ENCODE measurements at regions not wholly inside any gene's neighbourhood (a gene's known extent, or its start where the extent isn't known, plus 50 kb on each side); places are given as distances from the start of the nearest gene placed in this dataset.

DNA sequence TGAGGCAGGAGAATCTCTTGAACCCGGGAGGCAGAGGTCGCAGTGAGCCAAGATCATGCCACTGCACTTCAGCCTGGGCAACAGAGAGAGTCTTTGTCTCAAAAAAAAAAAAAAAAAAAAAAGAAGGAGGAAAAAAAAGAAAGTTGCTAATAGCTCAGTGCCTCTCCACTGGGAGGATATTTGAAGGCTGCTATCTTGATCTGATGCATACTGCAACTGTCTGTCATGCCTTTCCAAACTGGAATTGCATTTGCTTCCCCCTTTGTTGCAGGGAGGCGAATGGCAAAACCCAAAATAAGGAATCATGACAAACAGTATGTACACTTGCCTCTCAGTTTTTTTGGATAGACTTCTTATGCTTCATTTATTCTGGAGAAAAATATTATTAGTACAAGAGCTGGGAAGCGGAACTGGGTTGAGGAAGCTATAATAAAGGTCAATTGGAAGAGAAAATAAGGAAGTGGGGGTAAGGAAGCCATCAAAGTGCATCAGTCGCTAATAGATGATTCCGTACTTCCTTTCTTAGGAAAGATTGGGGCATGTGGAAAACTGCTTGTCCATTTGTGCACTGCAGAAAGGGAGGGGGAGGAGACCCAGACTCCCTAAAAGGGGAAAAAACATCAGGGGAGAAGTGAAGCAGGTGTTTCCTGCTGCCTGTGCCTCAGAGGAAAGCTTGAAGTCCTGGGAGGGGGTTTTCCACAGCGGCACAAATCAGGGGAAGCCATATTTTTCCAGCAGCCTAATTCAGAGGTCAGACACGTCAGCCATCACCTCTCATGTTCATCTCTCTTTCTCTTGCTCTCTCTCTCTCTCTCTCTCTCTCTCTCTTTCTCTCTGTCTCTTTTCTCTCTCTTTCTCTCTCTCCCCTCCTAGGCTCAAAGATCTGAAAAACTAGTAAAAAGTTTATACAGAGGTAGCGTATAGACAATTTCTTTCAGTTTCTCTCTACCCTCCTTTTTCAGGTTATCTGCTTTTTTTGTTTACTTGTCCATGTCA is 301.4 kb upstream of the TNP1 start:
- H3K4me1 ChIP-seq = peaks cover 0 to 6% (median 0%) of the 10 kb centered on the region in 3 donors
- H3K36me3 ChIP-seq = no peaks in the 10 kb centered on the region
- no peak for DNase-seq
- no peaks in the 10 kb centered on the region for H3K9me3 ChIP-seq
- WGBS, 2 donors = 49 to 75% methylated on average over 9 of the region's 9 CpGs
- H3K27me3 ChIP-seq = peaks cover 0 to 18% (median 0%) of the 10 kb centered on the region in 4 donors
- TF ChIP-seq, protein P1, sequence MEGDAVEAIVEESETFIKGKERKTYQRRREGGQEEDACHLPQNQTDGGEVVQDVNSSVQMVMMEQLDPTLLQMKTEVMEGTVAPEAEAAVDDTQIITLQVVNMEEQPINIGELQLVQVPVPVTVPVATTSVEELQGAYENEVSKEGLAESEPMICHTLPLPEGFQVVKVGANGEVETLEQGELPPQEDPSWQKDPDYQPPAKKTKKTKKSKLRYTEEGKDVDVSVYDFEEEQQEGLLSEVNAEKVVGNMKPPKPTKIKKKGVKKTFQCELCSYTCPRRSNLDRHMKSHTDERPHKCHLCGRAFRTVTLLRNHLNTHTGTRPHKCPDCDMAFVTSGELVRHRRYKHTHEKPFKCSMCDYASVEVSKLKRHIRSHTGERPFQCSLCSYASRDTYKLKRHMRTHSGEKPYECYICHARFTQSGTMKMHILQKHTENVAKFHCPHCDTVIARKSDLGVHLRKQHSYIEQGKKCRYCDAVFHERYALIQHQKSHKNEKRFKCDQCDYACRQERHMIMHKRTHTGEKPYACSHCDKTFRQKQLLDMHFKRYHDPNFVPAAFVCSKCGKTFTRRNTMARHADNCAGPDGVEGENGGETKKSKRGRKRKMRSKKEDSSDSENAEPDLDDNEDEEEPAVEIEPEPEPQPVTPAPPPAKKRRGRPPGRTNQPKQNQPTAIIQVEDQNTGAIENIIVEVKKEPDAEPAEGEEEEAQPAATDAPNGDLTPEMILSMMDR (IDR thresholded peaks at IDR 0.05) = no peak
- TF ChIP-seq POLR2A (IDR thresholded peaks at IDR 0.05) = no peak
- no peak overlapping the region for H3K27ac ChIP-seq
- no peak overlapping the region for H3K4me3 ChIP-seq
- intact Hi-C loops (cut with DNase I) = no loop called here

DNA sequence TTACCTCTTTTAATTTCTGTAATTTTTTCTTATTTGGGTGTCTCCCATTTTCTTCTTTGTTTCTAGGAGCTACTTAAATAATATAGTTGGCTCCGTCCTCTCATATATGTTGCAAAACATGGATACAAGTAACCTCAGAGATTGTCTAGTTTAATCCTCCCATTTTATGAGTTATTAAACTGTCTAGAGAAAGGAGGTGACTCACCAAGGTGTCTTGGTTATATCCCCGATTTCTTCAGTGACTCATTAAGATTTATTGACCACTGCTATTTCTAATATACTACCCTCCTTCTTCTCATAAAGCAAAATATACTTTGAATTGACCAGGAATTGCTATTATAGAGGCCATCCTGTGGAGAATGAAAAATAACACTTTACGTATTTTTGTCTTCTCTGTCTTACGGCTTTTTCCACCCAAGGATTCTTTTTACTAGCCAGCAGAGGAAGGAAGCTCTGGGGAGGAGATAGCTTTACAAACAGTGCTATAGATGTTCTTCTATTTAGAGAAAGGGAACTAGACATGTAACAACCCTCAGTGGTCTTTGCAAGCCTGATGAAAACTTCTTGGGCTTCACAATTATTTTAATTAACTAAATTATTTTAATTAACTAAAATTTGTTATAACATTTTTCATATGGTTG is 300.4 kb upstream of the TNP1 start:
- Histone ChIP-seq H3K4me3 (no peak overlapping the region), H3K36me3 (no peaks in the 10 kb centered on the region), H3K27me3 (peaks cover 0 to 22% (median 0%) of the 10 kb centered on the region in 4 donors), H3K27ac (no peak overlapping the region), H3K9me3 (no peaks in the 10 kb centered on the region), H3K4me1 (peaks cover 0 to 6% (median 0%) of the 10 kb centered on the region in 3 donors)
- intact Hi-C loops (cut with DNase I) = no loop called here
- 47 to 49% methylated on average over 4 of the region's 4 CpGs for WGBS, 2 donors
- TF ChIP-seq, protein P1 (IDR thresholded peaks at IDR 0.05) = no peak
- no peak for TF ChIP-seq POLR2A (IDR thresholded peaks at IDR 0.05)
- DNase-seq = no peak

DNA sequence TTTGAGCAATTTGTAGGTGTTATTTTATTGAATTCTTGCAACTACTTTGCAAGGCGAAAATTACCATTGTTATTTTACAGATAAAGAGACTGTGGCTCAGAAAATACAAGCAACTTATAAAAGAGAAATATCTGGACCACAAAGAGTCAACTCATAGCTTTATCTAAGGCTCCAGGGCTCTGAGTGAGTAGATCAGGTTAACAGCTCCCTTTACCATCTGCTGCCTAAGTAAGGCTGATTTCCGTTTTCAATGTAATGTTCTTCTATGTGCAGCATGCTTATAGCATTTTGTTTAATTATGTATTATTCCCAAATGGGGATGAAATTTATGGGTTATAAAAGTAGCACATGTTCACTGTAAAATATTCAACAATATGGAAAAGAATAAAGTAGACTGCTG is 299.1 kb upstream of the TNP1 start:
- Histone ChIP-seq H3K9me3 (no peaks in the 10 kb centered on the region), H3K4me3 (no peak overlapping the region), H3K27ac (no peak overlapping the region), H3K27me3 (peaks cover 0 to 26% (median 0%) of the 10 kb centered on the region in 4 donors), H3K4me1 (peaks cover 0 to 1% (median 0%) of the 10 kb centered on the region in 3 donors), H3K36me3 (no peaks in the 10 kb centered on the region)
- intact Hi-C loops (cut with DNase I) = no loop called here
- 83 to 93% methylated on average over 2 of the region's 2 CpGs for WGBS, 2 donors
- DNase-seq = no peak
- no peak for TF ChIP-seq POLR2A (IDR thresholded peaks at IDR 0.05)
- TF ChIP-seq, protein P1 (IDR thresholded peaks at IDR 0.05) = no peak

DNA sequence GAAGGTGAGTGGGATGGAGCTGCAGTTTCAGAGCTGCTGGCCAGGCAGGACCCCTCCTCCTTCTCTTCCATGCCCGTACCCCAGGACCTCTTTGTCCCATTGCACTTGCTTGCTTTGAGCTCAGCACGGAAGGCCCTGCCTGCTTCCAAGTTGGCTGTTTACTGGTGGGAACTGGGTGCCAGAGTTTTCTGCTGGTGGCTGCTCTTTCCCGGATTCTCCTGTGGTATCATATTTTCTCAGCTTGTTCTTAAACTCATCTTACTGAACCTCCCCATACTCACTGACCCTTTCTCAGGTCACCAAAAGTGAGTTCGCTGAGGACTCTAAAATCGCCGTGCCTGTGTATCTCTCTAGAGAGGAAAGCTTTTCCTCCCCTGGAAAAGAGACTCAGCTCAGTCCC is 297.7 kb upstream of the TNP1 start:
- H3K27me3 ChIP-seq = peaks cover 0 to 26% (median 0%) of the 10 kb centered on the region in 4 donors
- H3K27ac ChIP-seq = no peak overlapping the region
- H3K36me3 ChIP-seq = no peaks in the 10 kb centered on the region
- DNase-seq = no peak
- WGBS, 2 donors = 93 to 97% methylated on average over 6 of the region's 6 CpGs
- H3K4me1 ChIP-seq = no peaks in the 10 kb centered on the region
- no peak overlapping the region for H3K4me3 ChIP-seq
- TF ChIP-seq, protein P1 (IDR thresholded peaks at IDR 0.05) = no peak
- TF ChIP-seq POLR2A (IDR thresholded peaks at IDR 0.05) = no peak
- intact Hi-C loops (cut with DNase I) = no loop called here
- no peaks in the 10 kb centered on the region for H3K9me3 ChIP-seq

DNA sequence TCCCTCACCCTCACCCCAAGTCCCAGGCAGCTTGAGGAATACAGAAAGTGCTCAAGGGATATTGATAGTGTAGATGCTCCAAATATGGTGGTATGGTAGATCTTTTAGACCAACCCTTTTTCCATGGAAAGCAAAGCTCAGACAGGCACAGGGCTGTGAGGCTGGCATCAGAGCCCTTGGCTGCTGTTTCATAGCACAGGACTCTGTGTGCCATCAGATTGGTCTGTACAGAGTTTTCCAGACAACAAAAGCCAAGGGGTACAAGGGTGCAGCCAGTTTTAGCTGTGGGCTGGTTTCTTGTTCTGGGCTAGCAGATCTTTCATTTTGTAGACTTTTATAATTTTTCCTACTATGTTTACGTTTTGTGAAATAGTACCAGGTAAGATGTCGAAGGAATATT is 296.9 kb upstream of the TNP1 start:
- TF ChIP-seq, protein P1 (IDR thresholded peaks at IDR 0.05) = no peak
- no peak for TF ChIP-seq POLR2A (IDR thresholded peaks at IDR 0.05)
- WGBS, 2 donors = 93 to 95% methylated on average over 2 of the region's 2 CpGs
- intact Hi-C loops (cut with DNase I) = no loop called here
- Histone ChIP-seq H3K27me3 (peaks cover 0 to 26% (median 0%) of the 10 kb centered on the region in 4 donors), H3K4me1 (no peaks in the 10 kb centered on the region), H3K36me3 (no peaks in the 10 kb centered on the region), H3K9me3 (no peaks in the 10 kb centered on the region), H3K27ac (no peak overlapping the region), H3K4me3 (no peak overlapping the region)
- no peak for DNase-seq
